PFSK-1 (cell line): ENCODE measurements at regions not wholly inside any gene's neighbourhood (a gene's known extent, or its start where the extent isn't known, plus 50 kb on each side); places are given as distances from the start of the nearest gene placed in this dataset.
A peak's percentile ranks its signal among the peaks of the same experiment; 100 is the strongest.

Experiments used
- FOXP2 ChIP-seq: optimal IDR thresholded peaks from 2 replicates; pipeline ENCODE3; 2011; ENCODE audit warnings: borderline replicate concordance, control low read depth, inconsistent platforms; ENCODE audit not compliant: insufficient read depth; ENCODE audit errors: extremely low read length, extremely low read depth
- POLR2AphosphoS5 ChIP-seq: IDR thresholded peaks from 2 replicates; pipeline ENCODE4 v1.6.1; 2012; ENCODE audit warnings: low read depth, mild to moderate bottlenecking, control low read depth, low read length, moderate library complexity
- REST ChIP-seq, 2 experiments: IDR thresholded peaks; 2 replicates each; pipeline versions ENCODE4 v1.6.1 to v1.8.0; 2011 to 2012; ENCODE audit warnings: low read depth in 2 of 2, low read length in 2 of 2, control low read depth in 1 of 2, inconsistent platforms in 1 of 2, mild to moderate bottlenecking in 1 of 2, moderate library complexity in 1 of 2; ENCODE audit not compliant: insufficient read depth in 1 of 2
- SIN3A ChIP-seq: IDR thresholded peaks from 2 replicates; pipeline ENCODE4 v1.6.1; 2012; ENCODE audit warnings: mild to moderate bottlenecking, low read length, moderate library complexity, borderline replicate concordance; ENCODE audit not compliant: insufficient read depth
- TAF1 ChIP-seq: IDR thresholded peaks from 2 replicates; pipeline ENCODE4 v1.6.1; 2012; ENCODE audit warnings: low read length, control low read depth, borderline replicate concordance; ENCODE audit not compliant: insufficient read depth

- no peak for TF ChIP-seq POLR2AphosphoS5
- TF ChIP-seq TAF1 = no peak
- no peak for TF ChIP-seq FOXP2
- TF ChIP-seq SIN3A = no peak
- TF ChIP-seq REST (IDR thresholded peaks at IDR 0.05; ENCODE audit: insufficient read depth in 1 of 2, low read depth in 2 of 2, low read length in 2 of 2) = no peak
Measured at GRCh38 chr7:115135146-115135545, 213.3 kb downstream of the MDFIC start.

GRCh38 chr7:115133248-115133647, 211.4 kb downstream of the MDFIC start:
- no peak for TF ChIP-seq REST (IDR thresholded peaks at IDR 0.05; ENCODE audit: insufficient read depth in 1 of 2, low read depth in 2 of 2, low read length in 2 of 2)
- no peak for TF ChIP-seq TAF1
- TF ChIP-seq SIN3A = no peak
- TF ChIP-seq FOXP2 = no peak
- TF ChIP-seq POLR2AphosphoS5 = no peak

GRCh38 chr7:115132096-115132495, 210.2 kb downstream of the MDFIC start:
- no peak for TF ChIP-seq POLR2AphosphoS5
- no peak for TF ChIP-seq SIN3A
- no peak for TF ChIP-seq REST (IDR thresholded peaks at IDR 0.05; ENCODE audit: insufficient read depth in 1 of 2, low read depth in 2 of 2, low read length in 2 of 2)
- no peak for TF ChIP-seq TAF1
- TF ChIP-seq FOXP2 = no peak

GRCh38 chr7:115128154-115128553, 206.3 kb downstream of the MDFIC start:
- TF ChIP-seq TAF1 = no peak
- no peak for TF ChIP-seq SIN3A
- TF ChIP-seq REST (IDR thresholded peaks at IDR 0.05; ENCODE audit: insufficient read depth in 1 of 2, low read depth in 2 of 2, low read length in 2 of 2) = no peak
- TF ChIP-seq FOXP2 = no peak
- no peak for TF ChIP-seq POLR2AphosphoS5

- TF ChIP-seq POLR2AphosphoS5 (peak; percentile 57; the same call in 1 of the 2 replicates), FOXP2 (no peak)
Measured at GRCh38 chr7:115127399-115128021, 205.6 kb downstream of the MDFIC start.
